Prostate gland (tissue), 2 donors: ENCODE measurements at regions not wholly inside any gene's neighbourhood (a gene's known extent, or its start where the extent isn't known, plus 50 kb on each side); places are given as distances from the start of the nearest gene placed in this dataset.

ENCODE experiments used
- POLR2A ChIP-seq: fragments of 450-650 bp; IDR thresholded peaks from one replicate; pipeline ENCODE4 v1.6.1; 2016; ENCODE audit warnings: antibody characterized with exemption, mild to moderate bottlenecking
- TF ChIP-seq, protein P1 (sequence below), 4 experiments: fragments of 200-600 bp in 2 of 4; fragments of 450-650 bp in 2 of 4; sonication (generic) in 2 of 4; IDR thresholded peaks; 1 replicate in 3 of 4; 2 replicates in 1 of 4; pipeline ENCODE4 v1.5.1; 2016 to 2019; ENCODE audit warnings: antibody characterized with exemption in 4 of 4, mild to moderate bottlenecking in 2 of 4, moderate library complexity in 2 of 4

DNA sequence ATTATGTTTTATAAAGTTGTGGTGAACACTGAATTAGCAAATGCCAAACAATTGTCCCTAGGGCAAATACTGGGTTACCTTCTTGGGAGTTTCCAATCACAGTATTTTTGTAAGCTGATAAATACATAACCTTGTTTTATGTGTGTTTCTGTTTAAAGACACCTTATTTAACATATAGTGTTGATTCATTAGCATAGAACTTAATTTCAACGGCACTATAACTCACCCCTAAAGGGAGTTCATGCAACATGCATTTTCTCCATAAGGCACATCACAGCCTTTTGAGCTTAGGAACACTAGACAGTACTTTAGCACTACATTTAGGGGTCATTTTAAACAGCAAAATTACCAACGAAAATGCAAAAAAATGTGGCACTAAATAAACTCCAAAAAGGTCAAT, 74.2 kb upstream of the TYRP1 start:
- no peak for TF ChIP-seq POLR2A
- TF ChIP-seq, protein P1, sequence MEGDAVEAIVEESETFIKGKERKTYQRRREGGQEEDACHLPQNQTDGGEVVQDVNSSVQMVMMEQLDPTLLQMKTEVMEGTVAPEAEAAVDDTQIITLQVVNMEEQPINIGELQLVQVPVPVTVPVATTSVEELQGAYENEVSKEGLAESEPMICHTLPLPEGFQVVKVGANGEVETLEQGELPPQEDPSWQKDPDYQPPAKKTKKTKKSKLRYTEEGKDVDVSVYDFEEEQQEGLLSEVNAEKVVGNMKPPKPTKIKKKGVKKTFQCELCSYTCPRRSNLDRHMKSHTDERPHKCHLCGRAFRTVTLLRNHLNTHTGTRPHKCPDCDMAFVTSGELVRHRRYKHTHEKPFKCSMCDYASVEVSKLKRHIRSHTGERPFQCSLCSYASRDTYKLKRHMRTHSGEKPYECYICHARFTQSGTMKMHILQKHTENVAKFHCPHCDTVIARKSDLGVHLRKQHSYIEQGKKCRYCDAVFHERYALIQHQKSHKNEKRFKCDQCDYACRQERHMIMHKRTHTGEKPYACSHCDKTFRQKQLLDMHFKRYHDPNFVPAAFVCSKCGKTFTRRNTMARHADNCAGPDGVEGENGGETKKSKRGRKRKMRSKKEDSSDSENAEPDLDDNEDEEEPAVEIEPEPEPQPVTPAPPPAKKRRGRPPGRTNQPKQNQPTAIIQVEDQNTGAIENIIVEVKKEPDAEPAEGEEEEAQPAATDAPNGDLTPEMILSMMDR (IDR thresholded peaks at IDR 0.05): no peak
